Mesothelial cell of epicardium (in vitro differentiated cells): ENCODE measurements at regions not wholly inside any gene's neighbourhood (a gene's known extent, or its start where the extent isn't known, plus 50 kb on each side); places are given as distances from the start of the nearest gene placed in this dataset.

Experiments used
- DNase-seq, 2 experiments: peaks; one replicate each; pipeline ENCODE4 v3.0.0; 2021; ENCODE audit warnings: low spot score in 2 of 2; ENCODE audit not compliant: unreplicated experiment in 2 of 2
- H3K27ac Mint-ChIP-seq: 2 replicates; pipeline ENCODE4 v1.8.0; 2021; ENCODE audit warnings: mixed read lengths
- H3K27me3 Mint-ChIP-seq: 2 replicates; pipeline ENCODE4 v1.8.0; 2021; ENCODE audit warnings: low read depth, mixed read lengths
- H3K36me3 Mint-ChIP-seq: 2 replicates; pipeline ENCODE4 v1.8.0; 2021; ENCODE audit warnings: mixed read lengths
- H3K4me1 Mint-ChIP-seq: 2 replicates; pipeline ENCODE4 v1.8.0; 2021; ENCODE audit warnings: mixed read lengths
- H3K4me3 Mint-ChIP-seq: 2 replicates; pipeline ENCODE4 v1.8.0; 2021; ENCODE audit warnings: mild to moderate bottlenecking, moderate library complexity, mixed read lengths
- H3K9me3 Mint-ChIP-seq: 2 replicates; pipeline ENCODE4 v1.8.0; 2021; ENCODE audit warnings: mixed read lengths
- TF ChIP-seq, protein P1 (sequence below): fragments of 200-600 bp; sonication (generic); IDR thresholded peaks from one replicate; pipeline ENCODE4 v1.5.0; 2021; ENCODE audit warnings: antibody characterized with exemption; ENCODE audit not compliant: unreplicated experiment

DNA sequence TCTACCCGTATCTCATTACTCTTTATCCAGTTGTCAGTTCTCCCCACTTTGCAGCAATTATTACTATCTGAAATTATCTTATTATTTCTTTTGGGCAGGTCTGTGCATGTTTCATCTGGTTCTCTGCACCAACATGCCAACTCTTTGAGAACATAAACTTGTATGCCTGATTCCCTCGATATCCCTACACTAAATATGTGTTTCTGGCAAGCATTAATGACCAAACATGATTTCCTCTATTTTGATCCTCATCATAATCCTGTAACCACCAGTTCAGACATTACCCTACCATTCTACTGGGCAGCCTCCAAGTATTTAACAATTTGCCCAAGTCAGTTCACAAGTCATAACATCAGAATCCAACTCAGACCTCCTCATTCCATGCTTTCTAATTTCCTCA, 426.1 kb downstream of the FOXO1 start:
- H3K4me3 Mint-ChIP-seq: no peak overlapping the region
- no peaks in the 10 kb centered on the region for H3K36me3 Mint-ChIP-seq
- DNase-seq: no peak
- peaks cover 2% of the 10 kb centered on the region for H3K27me3 Mint-ChIP-seq
- no peaks in the 10 kb centered on the region for H3K9me3 Mint-ChIP-seq
- TF ChIP-seq, protein P1, sequence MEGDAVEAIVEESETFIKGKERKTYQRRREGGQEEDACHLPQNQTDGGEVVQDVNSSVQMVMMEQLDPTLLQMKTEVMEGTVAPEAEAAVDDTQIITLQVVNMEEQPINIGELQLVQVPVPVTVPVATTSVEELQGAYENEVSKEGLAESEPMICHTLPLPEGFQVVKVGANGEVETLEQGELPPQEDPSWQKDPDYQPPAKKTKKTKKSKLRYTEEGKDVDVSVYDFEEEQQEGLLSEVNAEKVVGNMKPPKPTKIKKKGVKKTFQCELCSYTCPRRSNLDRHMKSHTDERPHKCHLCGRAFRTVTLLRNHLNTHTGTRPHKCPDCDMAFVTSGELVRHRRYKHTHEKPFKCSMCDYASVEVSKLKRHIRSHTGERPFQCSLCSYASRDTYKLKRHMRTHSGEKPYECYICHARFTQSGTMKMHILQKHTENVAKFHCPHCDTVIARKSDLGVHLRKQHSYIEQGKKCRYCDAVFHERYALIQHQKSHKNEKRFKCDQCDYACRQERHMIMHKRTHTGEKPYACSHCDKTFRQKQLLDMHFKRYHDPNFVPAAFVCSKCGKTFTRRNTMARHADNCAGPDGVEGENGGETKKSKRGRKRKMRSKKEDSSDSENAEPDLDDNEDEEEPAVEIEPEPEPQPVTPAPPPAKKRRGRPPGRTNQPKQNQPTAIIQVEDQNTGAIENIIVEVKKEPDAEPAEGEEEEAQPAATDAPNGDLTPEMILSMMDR: no peak
- H3K4me1 Mint-ChIP-seq: no peaks in the 10 kb centered on the region
- no peak overlapping the region for H3K27ac Mint-ChIP-seq

DNA sequence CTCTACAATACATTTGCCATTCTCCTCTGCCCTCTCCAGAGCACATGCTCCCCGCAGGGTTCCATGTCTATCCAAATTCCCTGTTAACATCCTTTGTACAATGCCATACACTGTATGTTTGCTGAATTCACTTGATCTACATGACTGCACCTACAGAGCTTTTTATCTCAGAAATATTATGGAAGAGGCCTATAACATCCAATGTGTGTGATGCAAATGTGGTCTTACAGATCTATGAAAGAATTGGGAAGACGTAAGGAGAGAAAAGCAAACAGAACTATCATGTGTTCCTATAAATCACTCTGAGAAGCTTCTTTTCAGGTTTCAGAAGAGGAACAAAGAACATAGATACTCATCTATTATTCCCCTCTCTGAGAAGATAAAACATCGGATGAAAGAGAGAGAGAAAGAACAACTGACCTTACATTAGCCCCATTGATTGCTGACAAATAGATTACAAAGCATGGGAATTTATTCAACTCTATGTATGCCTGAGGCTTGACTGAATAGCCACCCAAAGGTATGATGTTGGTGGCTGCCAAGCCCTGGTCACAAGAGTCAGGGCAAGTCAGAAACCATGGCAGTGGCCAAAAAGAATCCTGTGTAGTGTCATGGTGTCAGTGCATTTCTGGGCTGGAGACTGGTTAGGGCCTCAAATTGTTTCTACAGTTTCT, 425.2 kb downstream of the FOXO1 start:
- no peaks in the 10 kb centered on the region for H3K36me3 Mint-ChIP-seq
- DNase-seq: no peak
- TF ChIP-seq, protein P1: no peak
- H3K4me1 Mint-ChIP-seq: no peaks in the 10 kb centered on the region
- no peak overlapping the region for H3K27ac Mint-ChIP-seq
- peaks cover 4% of the 10 kb centered on the region for H3K9me3 Mint-ChIP-seq
- peaks cover 2% of the 10 kb centered on the region for H3K27me3 Mint-ChIP-seq
- H3K4me3 Mint-ChIP-seq: no peak overlapping the region

DNA sequence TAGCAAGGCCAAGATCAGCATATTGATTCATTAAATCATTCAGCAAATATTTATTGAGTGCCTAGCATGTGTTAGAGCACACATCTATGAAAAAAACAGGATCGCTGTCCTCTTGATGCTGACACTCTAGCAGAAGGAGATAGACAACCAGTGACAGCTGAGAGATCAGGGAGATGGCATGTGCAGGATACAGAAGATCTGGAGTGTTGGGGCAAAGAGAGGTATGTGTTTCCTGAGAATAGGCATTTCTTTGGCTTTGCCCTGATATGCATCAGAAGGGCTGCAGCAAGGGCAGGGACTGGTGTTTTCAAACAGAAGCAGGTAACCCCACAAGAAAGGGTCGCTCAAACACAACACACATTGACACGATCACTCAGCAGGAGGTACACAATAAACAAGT, 423.4 kb downstream of the FOXO1 start:
- H3K4me3 Mint-ChIP-seq: no peak overlapping the region
- TF ChIP-seq, protein P1: no peak
- H3K27me3 Mint-ChIP-seq: peaks cover 2% of the 10 kb centered on the region
- peaks cover 9% of the 10 kb centered on the region for H3K9me3 Mint-ChIP-seq
- H3K27ac Mint-ChIP-seq: no peak overlapping the region
- H3K36me3 Mint-ChIP-seq: no peaks in the 10 kb centered on the region
- H3K4me1 Mint-ChIP-seq: no peaks in the 10 kb centered on the region
- no peak for DNase-seq

DNA sequence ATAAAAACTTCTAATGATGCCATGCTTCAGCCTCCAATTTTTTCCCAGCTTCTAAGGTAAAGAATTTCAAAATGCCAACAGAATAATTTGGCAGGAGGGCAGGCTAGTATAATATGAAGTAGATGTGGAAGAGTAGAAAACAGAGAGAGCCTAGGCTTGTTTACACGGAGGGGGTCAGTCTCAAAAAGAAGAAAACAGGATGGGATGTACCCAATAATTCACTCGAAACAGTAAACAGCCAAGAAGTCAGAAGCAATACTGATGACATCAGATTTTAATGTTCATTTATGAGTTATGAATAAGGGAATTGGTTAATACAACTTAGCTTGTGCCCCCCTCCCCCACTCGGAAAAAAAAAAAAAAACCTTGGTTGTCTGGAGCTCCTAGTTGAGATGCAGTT, 422.5 kb downstream of the FOXO1 start:
- Mint-ChIP-seq H3K9me3 (peaks cover 15% of the 10 kb centered on the region), H3K27me3 (peaks cover 2% of the 10 kb centered on the region), H3K4me1 (no peaks in the 10 kb centered on the region), H3K4me3 (no peak overlapping the region), H3K36me3 (no peaks in the 10 kb centered on the region), H3K27ac (no peak overlapping the region)
- no peak for DNase-seq
- TF ChIP-seq, protein P1: no peak

DNA sequence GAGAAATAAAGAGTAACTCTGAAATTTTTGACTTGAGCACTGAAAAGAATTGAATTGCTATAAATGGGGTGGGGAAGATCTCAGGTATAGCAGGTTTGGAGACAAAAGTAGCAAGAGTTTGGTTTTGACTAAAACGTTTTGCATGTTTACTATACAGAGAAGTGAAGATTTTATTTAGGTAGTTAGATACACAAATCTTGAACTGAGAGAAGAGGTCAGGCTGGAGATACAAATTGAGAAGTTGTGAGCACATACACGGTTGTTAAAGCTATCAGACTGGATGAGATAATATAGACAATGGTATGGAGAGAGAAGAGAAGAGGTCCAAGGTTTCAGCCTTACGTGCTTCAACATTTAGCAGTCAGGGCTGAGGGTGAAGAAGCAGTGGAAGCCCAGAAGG, 420.9 kb downstream of the FOXO1 start:
- H3K27me3 Mint-ChIP-seq: peaks cover 2% of the 10 kb centered on the region
- H3K4me3 Mint-ChIP-seq: no peak overlapping the region
- no peak overlapping the region for H3K27ac Mint-ChIP-seq
- no peaks in the 10 kb centered on the region for H3K4me1 Mint-ChIP-seq
- peaks cover 18% of the 10 kb centered on the region for H3K9me3 Mint-ChIP-seq
- H3K36me3 Mint-ChIP-seq: no peaks in the 10 kb centered on the region
- no peak for DNase-seq
- TF ChIP-seq, protein P1: no peak

DNA sequence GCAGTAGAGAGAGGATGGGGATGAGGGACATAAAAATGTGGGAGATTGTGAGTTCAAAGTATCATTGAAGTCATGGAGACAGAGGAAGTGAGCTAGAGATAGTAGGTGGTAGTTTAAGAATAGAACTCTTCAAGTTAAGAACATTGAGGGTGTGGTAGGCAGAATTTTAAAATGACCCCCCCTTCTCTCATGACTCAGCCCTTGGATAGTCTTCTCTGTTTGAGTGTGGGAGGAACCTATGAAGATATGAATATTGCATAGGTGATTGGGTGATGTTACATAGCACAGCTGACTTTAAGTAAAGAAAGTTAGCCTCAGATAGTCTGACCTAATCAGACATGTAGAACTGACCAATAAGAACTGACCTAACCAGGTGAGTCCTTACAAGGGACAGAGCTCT, 418.6 kb downstream of the FOXO1 start:
- Mint-ChIP-seq H3K27me3 (peaks cover 2% of the 10 kb centered on the region), H3K27ac (no peak overlapping the region)
- TF ChIP-seq, protein P1: no peak

More for the DNA sequence above, 418.6 kb downstream of the FOXO1 start:
- no peaks in the 10 kb centered on the region for H3K36me3 Mint-ChIP-seq
- H3K4me1 Mint-ChIP-seq: peaks cover 5% of the 10 kb centered on the region
- H3K4me3 Mint-ChIP-seq: no peak overlapping the region
- DNase-seq: no peak
- H3K9me3 Mint-ChIP-seq: peaks cover 18% of the 10 kb centered on the region
